CD4-positive, alpha-beta T cell (primary cell): ENCODE measurements at regions not wholly inside any gene's neighbourhood (a gene's known extent, or its start where the extent isn't known, plus 50 kb on each side); places are given as distances from the start of the nearest gene placed in this dataset.
A peak's percentile ranks its signal among the peaks of the same experiment; 100 is the strongest.

ENCODE experiments used
- ATAC-seq: fragments of 200-7000 bp; cut with Tn5 transposase; one replicate; pipeline ENCODE4 v1.10.0; 2022; ENCODE audit warnings: mild to moderate bottlenecking; ENCODE audit not compliant: poor library complexity
- CTCF ChIA-PET: fragments of 350-600 bp; sonication (Branson Sonifier 250); formaldehyde crosslinking; loops from one replicate; lab custom pipeline; 2021; ENCODE audit warnings: antibody characterized with exemption, inconsistent platforms; lab: Charles Lee
- POLR2A ChIA-PET: fragments of 350-600 bp; sonication (Branson Sonifier 250); formaldehyde crosslinking; loops from one replicate; lab custom pipeline; 2021; ENCODE audit warnings: antibody characterized with exemption, inconsistent platforms; lab: Charles Lee
- DNase-seq, 14 experiments: peaks; one replicate each; pipeline ENCODE4 v3.0.0-alpha.2; 2013 to 2020; ENCODE audit warnings: mixed read lengths in 2 of 14
- H3K27ac ChIP-seq, 2 donors: one replicate each; pipeline versions ENCODE4 v1.5.1 to v1.7.0; 2013; ENCODE audit warnings: low read length in 2 of 2, low read depth in 1 of 2, mild to moderate bottlenecking in 1 of 2
- H3K27me3 ChIP-seq, 2 experiments: 1 replicate in 1 of 2; 2 replicates in 1 of 2; pipeline versions ENCODE4 v1.6.1 to v1.7.0; 2013; ENCODE audit warnings: low read length in 2 of 2, control low read depth in 1 of 2, mild to moderate bottlenecking in 1 of 2, moderate library complexity in 1 of 2; ENCODE audit not compliant: insufficient read depth in 2 of 2, control insufficient read depth in 1 of 2
- H3K36me3 ChIP-seq: one replicate; pipeline ENCODE4 v1.6.1; 2013; ENCODE audit warnings: low read length, control low read depth; ENCODE audit not compliant: insufficient read depth
- H3K4me1 ChIP-seq: one replicate; pipeline ENCODE4 v1.6.1; 2013; ENCODE audit warnings: low read length, control low read depth; ENCODE audit not compliant: insufficient read depth
- H3K4me3 ChIP-seq: one replicate; pipeline ENCODE4 v1.5.1; 2013; ENCODE audit warnings: mild to moderate bottlenecking, low read length, moderate library complexity
- H3K9me3 ChIP-seq, 2 experiments: 1 replicate in 1 of 2; 2 replicates in 1 of 2; pipeline versions ENCODE4 v1.6.1 to v1.7.0; 2013; ENCODE audit warnings: low read length in 2 of 2, mild to moderate bottlenecking in 2 of 2, control low read depth in 1 of 2, moderate library complexity in 1 of 2; ENCODE audit not compliant: control insufficient read depth in 1 of 2, insufficient read depth in 1 of 2
- H3K27ac Mint-ChIP-seq: one replicate; pipeline ENCODE4 v1.8.0; 2020; ENCODE audit warnings: mixed read lengths
- H3K27me3 Mint-ChIP-seq: one replicate; pipeline ENCODE4 v1.8.0; 2021; ENCODE audit warnings: mixed read lengths
- H3K36me3 Mint-ChIP-seq: one replicate; pipeline ENCODE4 v1.8.0; 2021; ENCODE audit warnings: low read depth, mixed read lengths
- H3K4me1 Mint-ChIP-seq: one replicate; pipeline ENCODE4 v1.8.0; 2021; ENCODE audit warnings: low read depth, mixed read lengths
- H3K4me3 Mint-ChIP-seq: one replicate; pipeline ENCODE4 v1.8.0; 2020; ENCODE audit warnings: mild to moderate bottlenecking, mixed read lengths
- H3K9me3 Mint-ChIP-seq: one replicate; pipeline ENCODE4 v1.8.0; 2020; ENCODE audit warnings: mixed read lengths
- intact Hi-C, 2 experiments: fragments of 100-400 bp; cut with DNase I in 1 of 2; cut with micrococcal nuclease in 1 of 2; formaldehyde crosslinking; loops; one replicate each; pipeline versions ENCODE4 v1.15.1 to v1.9.0; 2023 to 2025; cut with DNase I, micrococcal nuclease
- TF ChIP-seq, protein P1 (sequence below): fragments of 200-600 bp; IDR thresholded peaks from one replicate; pipeline ENCODE4 v1.8.0; 2022; ENCODE audit warnings: antibody characterized with exemption, mild to moderate bottlenecking

DNA sequence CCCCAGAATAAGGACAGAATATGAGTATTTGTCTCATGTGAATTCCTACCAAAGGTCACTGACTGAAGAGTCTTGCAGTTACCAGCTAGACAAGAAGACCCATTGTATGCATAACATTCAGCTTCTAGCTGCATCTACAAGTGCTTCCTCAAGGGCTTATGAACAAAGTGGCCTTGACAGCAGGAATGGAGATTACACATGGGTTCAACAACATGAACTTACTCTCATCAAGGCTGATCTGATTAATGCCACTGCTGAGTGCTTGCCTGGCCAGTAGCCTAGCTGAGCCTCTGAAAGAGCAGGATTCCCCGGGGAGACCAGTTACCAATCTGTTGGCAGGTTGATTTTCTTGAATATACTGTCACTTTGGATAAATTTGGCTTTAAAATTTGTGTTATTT lies 76.7 kb upstream of the CHD1 start:
- intact Hi-C loops = no loop called here
- DNase-seq = no peak
- no peak overlapping the region for H3K27ac ChIP-seq
- ChIA-PET POLR2A (interaction anchor here (3.2 kb wide), 1 partner anchor 76 kb away, joined by 10 read pairs; the partner anchor contains the start of gene CHD1), CTCF (no interaction called here)
- H3K4me3 Mint-ChIP-seq = no peak overlapping the region
- no peaks in the 10 kb centered on the region for H3K9me3 Mint-ChIP-seq
- no peak for ATAC-seq
- TF ChIP-seq, protein P1, sequence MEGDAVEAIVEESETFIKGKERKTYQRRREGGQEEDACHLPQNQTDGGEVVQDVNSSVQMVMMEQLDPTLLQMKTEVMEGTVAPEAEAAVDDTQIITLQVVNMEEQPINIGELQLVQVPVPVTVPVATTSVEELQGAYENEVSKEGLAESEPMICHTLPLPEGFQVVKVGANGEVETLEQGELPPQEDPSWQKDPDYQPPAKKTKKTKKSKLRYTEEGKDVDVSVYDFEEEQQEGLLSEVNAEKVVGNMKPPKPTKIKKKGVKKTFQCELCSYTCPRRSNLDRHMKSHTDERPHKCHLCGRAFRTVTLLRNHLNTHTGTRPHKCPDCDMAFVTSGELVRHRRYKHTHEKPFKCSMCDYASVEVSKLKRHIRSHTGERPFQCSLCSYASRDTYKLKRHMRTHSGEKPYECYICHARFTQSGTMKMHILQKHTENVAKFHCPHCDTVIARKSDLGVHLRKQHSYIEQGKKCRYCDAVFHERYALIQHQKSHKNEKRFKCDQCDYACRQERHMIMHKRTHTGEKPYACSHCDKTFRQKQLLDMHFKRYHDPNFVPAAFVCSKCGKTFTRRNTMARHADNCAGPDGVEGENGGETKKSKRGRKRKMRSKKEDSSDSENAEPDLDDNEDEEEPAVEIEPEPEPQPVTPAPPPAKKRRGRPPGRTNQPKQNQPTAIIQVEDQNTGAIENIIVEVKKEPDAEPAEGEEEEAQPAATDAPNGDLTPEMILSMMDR = no peak
- H3K4me1 Mint-ChIP-seq = peaks cover 14% of the 10 kb centered on the region
- no peaks in the 10 kb centered on the region for H3K27me3 ChIP-seq
- no peaks in the 10 kb centered on the region for H3K36me3 ChIP-seq
- no peaks in the 10 kb centered on the region for H3K27me3 Mint-ChIP-seq
- H3K4me1 ChIP-seq = no peaks in the 10 kb centered on the region
- H3K36me3 Mint-ChIP-seq = no peaks in the 10 kb centered on the region
- H3K4me3 ChIP-seq = no peak overlapping the region
- H3K27ac Mint-ChIP-seq = no peak overlapping the region
- H3K9me3 ChIP-seq = no peaks in the 10 kb centered on the region

DNA sequence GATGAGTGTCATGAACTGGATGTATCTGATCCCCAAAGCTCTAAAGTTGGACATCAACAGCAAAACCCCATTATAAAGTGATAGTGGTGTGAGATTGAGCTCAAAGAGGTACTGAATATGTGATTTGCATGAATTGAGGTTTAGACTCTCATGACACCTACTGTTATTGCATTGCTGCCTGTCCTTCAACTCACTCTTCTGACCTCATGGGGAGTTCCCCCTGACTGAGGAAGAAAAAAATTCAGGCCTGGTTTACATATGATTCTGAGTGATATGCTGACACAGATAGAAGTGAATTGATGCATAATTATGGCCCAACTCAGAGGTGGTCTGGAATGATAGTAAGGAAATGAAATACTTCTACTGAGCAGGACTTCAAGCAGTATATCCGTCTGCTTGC lies 76.2 kb upstream of the CHD1 start:
- H3K4me1 Mint-ChIP-seq = peaks cover 14% of the 10 kb centered on the region
- H3K27ac ChIP-seq = no peak overlapping the region
- no peaks in the 10 kb centered on the region for H3K9me3 Mint-ChIP-seq
- peak; percentile 97 for ATAC-seq
- H3K4me3 Mint-ChIP-seq = no peak overlapping the region
- H3K36me3 ChIP-seq = no peaks in the 10 kb centered on the region
- H3K4me1 ChIP-seq = no peaks in the 10 kb centered on the region
- no peaks in the 10 kb centered on the region for H3K36me3 Mint-ChIP-seq
- TF ChIP-seq, protein P1 = no peak
- ChIA-PET CTCF (no interaction called here), POLR2A (interaction anchor here (3.2 kb wide), 1 partner anchor 76 kb away, joined by 10 read pairs; the partner anchor contains the start of gene CHD1)
- no peak overlapping the region for H3K27ac Mint-ChIP-seq
- no peaks in the 10 kb centered on the region for H3K27me3 Mint-ChIP-seq
- intact Hi-C loops = no loop called here
- H3K27me3 ChIP-seq = no peaks in the 10 kb centered on the region
- DNase-seq = peak in 4 of 14 experiments; percentile 8 to 74 (median 52)
- H3K4me3 ChIP-seq = no peak overlapping the region
- no peaks in the 10 kb centered on the region for H3K9me3 ChIP-seq

DNA sequence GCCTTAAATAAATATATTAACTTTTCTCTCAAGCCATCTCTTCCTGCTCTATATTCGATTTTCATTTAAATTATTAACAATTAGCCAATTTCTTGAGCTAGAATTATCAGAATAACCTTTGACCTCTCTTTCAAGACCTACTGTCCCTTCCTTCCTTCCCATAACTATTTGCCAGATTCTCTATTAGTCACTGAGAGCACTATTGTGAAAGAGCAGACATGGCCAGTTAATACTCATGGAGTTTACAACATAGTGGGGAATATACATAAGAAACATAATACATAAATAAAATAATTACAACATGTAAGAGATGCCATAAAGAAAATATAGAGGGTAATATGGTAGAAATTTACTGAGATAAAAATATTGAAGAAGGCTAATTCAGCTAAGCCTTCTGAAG lies 72.1 kb upstream of the CHD1 start:
- ATAC-seq (no peak), DNase-seq (peak in 2 of 14 experiments; percentile 17 to 29)
- no peaks in the 10 kb centered on the region for H3K9me3 Mint-ChIP-seq
- H3K36me3 ChIP-seq = no peaks in the 10 kb centered on the region
- H3K4me1 ChIP-seq = no peaks in the 10 kb centered on the region
- peaks cover 14% of the 10 kb centered on the region for H3K4me1 Mint-ChIP-seq
- intact Hi-C loops = no loop called here
- no peaks in the 10 kb centered on the region for H3K36me3 Mint-ChIP-seq
- H3K27ac Mint-ChIP-seq = no peak overlapping the region
- H3K27me3 ChIP-seq = no peaks in the 10 kb centered on the region
- ChIA-PET CTCF (no interaction called here), POLR2A (no interaction called here)
- no peak overlapping the region for H3K27ac ChIP-seq
- H3K4me3 ChIP-seq = no peak overlapping the region
- TF ChIP-seq, protein P1 = no peak
- no peak overlapping the region for H3K4me3 Mint-ChIP-seq
- H3K9me3 ChIP-seq = no peaks in the 10 kb centered on the region
- no peaks in the 10 kb centered on the region for H3K27me3 Mint-ChIP-seq
